HepG2 (cell line): ENCODE measurements at regions not wholly inside any gene's neighbourhood (a gene's known extent, or its start where the extent isn't known, plus 50 kb on each side); places are given as distances from the start of the nearest gene placed in this dataset.

Experiments
- ATAC-seq: fragments of 200-7000 bp; cut with Tn5 transposase; 3 replicates; pipeline ENCODE4 v1.9.1; 2020; ENCODE audit warnings: mild to moderate bottlenecking, moderate library complexity
- BruUV-seq: library from RNA; stranded (reverse); fragments of 400-500 nt; replicated peaks from 2 replicates; lab custom pipeline; 2021; lab: Mats Ljungman, UMichigan
- CTCF ChIA-PET: fragments of 300-600 bp; formaldehyde crosslinking; extraction: SDS; loops from one replicate; lab custom pipeline; 2021; ENCODE audit warnings: low total read pairs, inconsistent platforms, low intra/inter-chr PET ratio; lab: Yijun Ruan, JAX
- POLR2A ChIA-PET: fragments of 350-600 bp; sonication (Branson Sonifier 250); formaldehyde crosslinking; loops from one replicate; lab custom pipeline; 2020; ENCODE audit warnings: antibody characterized with exemption, inconsistent platforms; lab: Yijun Ruan, JAX
- DNase-seq: peaks from one replicate; pipeline ENCODE4 v3.0.0-alpha.2; 2015; ENCODE audit warnings: low spot score
- FAIRE-seq: peaks from 3 replicates; lab custom pipeline; 2011; peaks lifted over from hg19 to GRCh38; lab: Jason Lieb, UNC
- H2AFZ ChIP-seq: one replicate; pipeline ENCODE4 v1.6.1; 2011; ENCODE audit warnings: low read length, inconsistent platforms
- H3K27ac ChIP-seq: fragments of 300-600 bp; 3 replicates; pipeline ENCODE4 v1.8.0; 2011; ENCODE audit warnings: mixed run types, mild to moderate bottlenecking, mixed read lengths, low read length, inconsistent platforms; ENCODE audit not compliant: insufficient read depth; ENCODE audit errors: extremely low read length
- H3K27me3 ChIP-seq, 2 experiments: fragments of 200-600 bp in 1 of 2; 2 replicates in 1 of 2; 3 replicates in 1 of 2; pipeline versions ENCODE4 v1.6.0 to v1.8.0; 2011; ENCODE audit warnings: low read length in 2 of 2, mild to moderate bottlenecking in 2 of 2, moderate library complexity in 2 of 2, inconsistent platforms in 1 of 2; ENCODE audit not compliant: insufficient read depth in 2 of 2, control insufficient read depth in 1 of 2
- H3K36me3 ChIP-seq, 2 experiments: fragments of 200-600 bp in 1 of 2; replicated peaks in 1 of 2; 2 replicates in 1 of 2; 3 replicates in 1 of 2; pipeline versions ENCODE4 v1.5.1 to v1.8.0; 2011; ENCODE audit warnings: low read length in 2 of 2, inconsistent platforms in 1 of 2; ENCODE audit not compliant: insufficient read depth in 2 of 2, control insufficient read depth in 1 of 2
- H3K4me1 ChIP-seq: 2 replicates; pipeline ENCODE4 v1.5.1; 2012; ENCODE audit warnings: low read length, inconsistent platforms; ENCODE audit not compliant: insufficient read depth
- H3K4me2 ChIP-seq: 2 replicates; pipeline ENCODE4 v1.6.0; 2011; ENCODE audit warnings: low read depth, low read length, inconsistent platforms
- H3K4me3 ChIP-seq, 3 experiments: fragments of 200-600 bp in 1 of 3; sonication (generic), shearing (Covaris generic) in 1 of 3; replicated peaks in 1 of 3; 2 replicates each; pipeline ENCODE4 v1.5.1; 2011 to 2016; ENCODE audit warnings: low read length in 3 of 3, inconsistent platforms in 2 of 3, low read depth in 2 of 3, mild to moderate bottlenecking in 2 of 3, control low read depth in 1 of 3, mixed read lengths in 1 of 3; ENCODE audit not compliant: insufficient read depth in 1 of 3
- H3K79me2 ChIP-seq: one replicate; pipeline ENCODE4 v1.6.1; 2011; ENCODE audit warnings: low read length, inconsistent platforms; ENCODE audit not compliant: insufficient read depth
- H3K9ac ChIP-seq: 2 replicates; pipeline ENCODE4 v1.6.0; 2011; ENCODE audit warnings: mild to moderate bottlenecking, low read depth, low read length, inconsistent platforms; ENCODE audit not compliant: insufficient read depth
- H3K9me3 ChIP-seq: 2 replicates; pipeline ENCODE4 v1.5.1; 2012; ENCODE audit warnings: mild to moderate bottlenecking, low read length
- H4K20me1 ChIP-seq: 2 replicates; pipeline ENCODE4 v1.6.0; 2011; ENCODE audit warnings: inconsistent platforms, mild to moderate bottlenecking, low read length, moderate library complexity; ENCODE audit not compliant: insufficient read depth
- CREB1 ChIP-seq, 2 experiments: fragments of 450-650 bp in 1 of 2; IDR thresholded peaks; 2 replicates each; pipeline ENCODE4 v1.6.1; 2016 to 2017; ENCODE audit warnings: control low read depth in 1 of 2, mild to moderate bottlenecking in 1 of 2, missing compliant biosample characterization in 1 of 2, missing genetic modification characterization in 1 of 2
- KLF11 ChIP-seq: IDR thresholded peaks from 2 replicates; pipeline ENCODE4 v1.6.1; 2016; ENCODE audit warnings: missing compliant biosample characterization
- KLF13 ChIP-seq: sonication (generic); formaldehyde crosslinking; IDR thresholded peaks from 2 replicates; pipeline ENCODE4 v1.4.0; 2020; ENCODE audit warnings: mild to moderate bottlenecking, missing genetic modification reagents
- MAFK ChIP-seq, 2 experiments: IDR thresholded peaks in 1 of 2; conservative IDR thresholded peaks in 1 of 2; 2 replicates each; pipeline ENCODE4 v1.6.1; 2011; ENCODE audit warnings: improper control_type of control experiment in 2 of 2, low read length in 2 of 2
- PHF8 ChIP-seq: sonication (generic); formaldehyde crosslinking; IDR thresholded peaks from 2 replicates; pipeline ENCODE4 v1.5.0; 2020; ENCODE audit warnings: missing genetic modification reagents
- POLR2G ChIP-seq: fragments of 200-400 bp; formaldehyde crosslinking; IDR thresholded peaks from 2 replicates; pipeline ENCODE4 v1.6.1; 2018; ENCODE audit warnings: mild to moderate bottlenecking, low read depth, low read length, moderate library complexity
- PRMT3 ChIP-seq: sonication (generic); formaldehyde crosslinking; IDR thresholded peaks from 2 replicates; pipeline ENCODE4 v1.8.1; 2022; ENCODE audit warnings: low read depth, mild to moderate bottlenecking, moderate library complexity, missing genetic modification reagents, borderline replicate concordance
- RBM22 ChIP-seq: fragments of 200-400 bp; formaldehyde crosslinking; optimal IDR thresholded peaks from 2 replicates; pipeline ENCODE3; 2017; ENCODE audit warnings: mild to moderate bottlenecking, low read length, moderate library complexity
- U2AF2 ChIP-seq: fragments of 200-400 bp; formaldehyde crosslinking; IDR thresholded peaks from 2 replicates; pipeline ENCODE4 v1.6.1; 2017; ENCODE audit warnings: low read depth, mild to moderate bottlenecking, low read length
- ZNF292 ChIP-seq: sonication (generic); formaldehyde crosslinking; IDR thresholded peaks from 2 replicates; pipeline ENCODE4 v1.8.1; 2022; ENCODE audit warnings: mild to moderate bottlenecking, low read depth, missing genetic modification reagents, borderline replicate concordance
- ZNF44 ChIP-seq: sonication (generic); formaldehyde crosslinking; IDR thresholded peaks from 2 replicates; pipeline ENCODE4 v1.5.1; 2020; ENCODE audit warnings: mild to moderate bottlenecking, missing genetic modification reagents
- ZNF546 ChIP-seq: sonication (generic); formaldehyde crosslinking; conservative IDR thresholded peaks from 2 replicates; pipeline ENCODE4 v1.8.1; 2023; ENCODE audit warnings: mild to moderate bottlenecking, missing genetic modification reagents
- WGBS: methylation state at CpG from one replicate; pipeline ENCODE4 v1.1.6; 2017; ENCODE audit warnings: low lambda C conversion rate; 5-methylcytosine and 5-hydroxymethylcytosine counted together
- in situ Hi-C: cut with HindIII; loops from 2 replicates; pipeline ENCODE4 v1.10.0; 2017; ENCODE audit warnings: low pct_unique_long_range_greater_than_20kb; ENCODE audit not compliant: extremely low pct_ligation_motif_present
- intact Hi-C: fragments of 100-400 bp; cut with micrococcal nuclease; formaldehyde crosslinking; loops from one replicate; pipeline ENCODE4 v1.10.0; 2022; ENCODE audit not compliant: unreplicated experiment
- TF ChIP-seq, protein P1 (sequence below): sonication (generic); formaldehyde crosslinking; IDR thresholded peaks from 2 replicates; pipeline ENCODE4 v1.8.0; 2022; ENCODE audit warnings: missing genetic modification reagents, low read depth, mild to moderate bottlenecking, borderline replicate concordance
- TF ChIP-seq, protein P2 (sequence below): sonication (generic); formaldehyde crosslinking; IDR thresholded peaks from 2 replicates; pipeline ENCODE4 v1.4.0; 2020; ENCODE audit warnings: missing genetic modification reagents, borderline replicate concordance
- TF ChIP-seq, protein P3 (sequence below): IDR thresholded peaks from 2 replicates; pipeline ENCODE4 v1.6.1; 2016; ENCODE audit warnings: low read depth

DNA sequence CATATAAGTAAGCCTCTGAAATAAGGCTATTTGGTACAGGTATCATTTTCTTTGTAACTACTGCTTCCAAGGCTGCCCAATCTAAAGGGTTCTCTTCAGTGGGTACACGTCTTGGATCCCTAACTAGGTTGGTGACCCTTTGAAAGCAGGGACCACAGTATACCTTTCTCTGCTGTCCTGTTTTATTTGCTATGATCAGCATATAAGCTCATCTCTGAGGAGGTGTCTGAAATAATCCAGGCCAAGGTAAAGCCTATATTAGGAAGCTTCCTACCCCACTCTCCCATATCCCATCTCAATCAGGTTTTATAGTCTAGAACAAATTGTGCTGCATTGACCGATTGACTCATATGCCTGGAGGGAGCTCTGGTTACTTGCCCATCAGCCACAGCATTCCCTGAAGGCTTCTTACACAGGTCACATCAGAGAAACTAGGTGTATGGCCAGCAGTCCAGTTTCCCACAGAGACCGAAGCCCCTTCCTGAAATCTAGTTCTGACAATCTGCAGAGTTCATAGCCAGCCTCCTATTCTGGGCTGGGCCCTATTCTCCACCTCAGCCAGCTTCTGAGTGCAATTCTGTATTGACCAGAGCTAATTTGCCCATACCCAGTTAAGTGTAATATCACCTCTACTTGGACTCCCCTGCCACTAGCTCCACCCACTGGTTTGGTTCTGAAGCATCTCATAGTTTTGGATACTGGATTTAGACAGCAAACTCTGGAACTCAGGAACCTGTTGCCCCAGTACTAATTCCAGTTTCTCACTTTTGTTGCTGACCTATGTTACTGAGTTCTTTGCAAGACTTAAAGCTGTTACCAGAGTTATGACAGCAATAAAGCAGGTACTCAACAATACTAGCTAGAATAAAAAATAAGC lies 62.1 kb upstream of the ARHGAP20 start:
- Histone ChIP-seq H3K9ac (no peak overlapping the region), H2AFZ (no peak overlapping the region), H3K4me2 (no peak overlapping the region), H3K79me2 (no peaks in the 10 kb centered on the region), H3K9me3 (no peaks in the 10 kb centered on the region; the same call in 1 of the 2 replicates), H3K27ac (no peak overlapping the region), H3K27me3 (no peaks in the 10 kb centered on the region), H3K4me1 (no peaks in the 10 kb centered on the region)
- CTCF ChIA-PET: no interaction called here
- intact Hi-C loops: no loop called here
- whole genome bisulfite sequencing: 24% methylated on average over 3 of the region's 3 CpGs
- BruUV-seq: no TSS peak
- TF ChIP-seq, protein P1, sequence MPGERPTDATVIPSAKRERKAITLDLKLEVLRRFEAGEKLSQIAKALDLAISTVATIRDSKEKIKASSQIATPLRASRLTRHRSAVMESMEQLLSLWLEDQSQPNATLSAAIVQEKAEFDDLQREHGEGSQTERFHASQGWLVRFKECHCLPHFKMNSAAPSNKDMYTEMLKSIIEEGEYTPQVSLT (CRISPR knock-in tag): no peak
- TF ChIP-seq ZNF546 (no peak), MAFK (conservative IDR thresholded peaks at IDR 0.05 in 1 of 2, IDR thresholded peaks at IDR 0.05 in 1 of 2; ENCODE audit: low read length in 2 of 2) (peak in 1 of 2 experiments; percentile 51; a peak in 2 of 4 replicates)
- TF ChIP-seq, all 625 proteins: peak for 1
- Histone ChIP-seq H3K4me3 (no peak overlapping the region), H4K20me1 (no peaks in the 10 kb centered on the region), H3K36me3 (no peaks in the 10 kb centered on the region)
- ATAC-seq: no peak
- DNase-seq: no peak
- FAIRE-seq: no peak
- in situ Hi-C loops: no loop called here
- POLR2A ChIA-PET: no interaction called here

DNA sequence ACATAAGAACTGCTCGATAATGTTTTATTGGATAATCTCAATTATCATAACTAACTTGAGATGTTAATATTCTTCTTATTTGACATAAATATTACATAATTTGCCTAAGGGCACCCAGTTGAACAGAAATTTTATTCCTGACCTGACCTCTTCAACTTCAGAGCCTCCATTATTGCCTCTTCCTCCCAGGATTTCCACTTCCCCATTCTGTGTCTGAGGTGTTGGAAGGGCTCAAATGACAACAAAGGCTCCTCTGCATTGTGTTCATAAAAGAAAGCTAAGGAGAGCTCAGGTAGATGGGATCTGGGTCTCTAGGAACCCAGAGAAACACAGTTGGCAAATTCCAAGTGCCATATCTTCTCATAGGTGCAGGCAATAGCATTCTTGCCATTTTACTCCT lies 61.2 kb upstream of the ARHGAP20 start:
- no peaks in the 10 kb centered on the region for H4K20me1 ChIP-seq
- ChIA-PET CTCF (no interaction called here), POLR2A (no interaction called here)
- 2% methylated on average over 1 of the region's 1 CpG for WGBS
- no peak for FAIRE-seq
- no peaks in the 10 kb centered on the region for H3K9me3 ChIP-seq
- H3K79me2 ChIP-seq: no peaks in the 10 kb centered on the region
- no peak for ATAC-seq
- H3K9ac ChIP-seq: no peak overlapping the region
- no peak overlapping the region for H3K4me3 ChIP-seq
- intact Hi-C loops (no loop called here), in situ Hi-C loops (no loop called here)
- H3K36me3 ChIP-seq: no peaks in the 10 kb centered on the region
- no peak for DNase-seq
- no peak overlapping the region for H2AFZ ChIP-seq
- no peak overlapping the region for H3K4me2 ChIP-seq
- no peaks in the 10 kb centered on the region for H3K27me3 ChIP-seq
- no peak overlapping the region for H3K27ac ChIP-seq
- H3K4me1 ChIP-seq: no peaks in the 10 kb centered on the region
- no TSS peak for BruUV-seq
- TF ChIP-seq ZNF44 (CRISPR knock-in tag) (no peak), POLR2G (no peak), PHF8 (CRISPR knock-in tag) (no peak), KLF13 (no peak), PRMT3 (CRISPR knock-in tag) (no peak), ZNF292 (CRISPR knock-in tag) (no peak), RBM22 (no peak), U2AF2 (no peak), CREB1 (IDR thresholded peaks at IDR 0.05) (no peak), CREB1 (CRISPR knock-in tag; IDR thresholded peaks at IDR 0.05) (no peak), KLF11 (CRISPR knock-in tag) (no peak)
- TF ChIP-seq, protein P2, sequence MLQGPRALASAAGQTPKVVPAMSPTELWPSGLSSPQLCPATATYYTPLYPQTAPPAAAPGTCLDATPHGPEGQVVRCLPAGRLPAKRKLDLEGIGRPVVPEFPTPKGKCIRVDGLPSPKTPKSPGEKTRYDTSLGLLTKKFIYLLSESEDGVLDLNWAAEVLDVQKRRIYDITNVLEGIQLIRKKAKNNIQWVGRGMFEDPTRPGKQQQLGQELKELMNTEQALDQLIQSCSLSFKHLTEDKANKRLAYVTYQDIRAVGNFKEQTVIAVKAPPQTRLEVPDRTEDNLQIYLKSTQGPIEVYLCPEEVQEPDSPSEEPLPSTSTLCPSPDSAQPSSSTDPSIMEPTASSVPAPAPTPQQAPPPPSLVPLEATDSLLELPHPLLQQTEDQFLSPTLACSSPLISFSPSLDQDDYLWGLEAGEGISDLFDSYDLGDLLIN (CRISPR knock-in tag): no peak
- TF ChIP-seq, protein P3, sequence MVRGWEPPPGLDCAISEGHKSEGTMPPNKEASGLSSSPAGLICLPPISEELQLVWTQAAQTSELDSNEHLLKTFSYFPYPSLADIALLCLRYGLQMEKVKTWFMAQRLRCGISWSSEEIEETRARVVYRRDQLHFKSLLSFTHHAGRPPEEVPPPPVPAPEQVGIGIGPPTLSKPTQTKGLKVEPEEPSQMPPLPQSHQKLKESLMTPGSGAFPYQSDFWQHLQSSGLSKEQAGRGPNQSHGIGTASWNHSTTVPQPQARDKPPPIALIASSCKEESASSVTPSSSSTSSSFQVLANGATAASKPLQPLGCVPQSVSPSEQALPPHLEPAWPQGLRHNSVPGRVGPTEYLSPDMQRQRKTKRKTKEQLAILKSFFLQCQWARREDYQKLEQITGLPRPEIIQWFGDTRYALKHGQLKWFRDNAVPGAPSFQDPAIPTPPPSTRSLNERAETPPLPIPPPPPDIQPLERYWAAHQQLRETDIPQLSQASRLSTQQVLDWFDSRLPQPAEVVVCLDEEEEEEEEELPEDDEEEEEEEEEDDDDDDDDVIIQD (CRISPR knock-in tag): no peak
